ENCODE measurements at regions not wholly inside any gene's neighbourhood (a gene's known extent, or its start where the extent isn't known, plus 50 kb on each side); places are given as distances from the start of the nearest gene placed in this dataset.

DNA sequence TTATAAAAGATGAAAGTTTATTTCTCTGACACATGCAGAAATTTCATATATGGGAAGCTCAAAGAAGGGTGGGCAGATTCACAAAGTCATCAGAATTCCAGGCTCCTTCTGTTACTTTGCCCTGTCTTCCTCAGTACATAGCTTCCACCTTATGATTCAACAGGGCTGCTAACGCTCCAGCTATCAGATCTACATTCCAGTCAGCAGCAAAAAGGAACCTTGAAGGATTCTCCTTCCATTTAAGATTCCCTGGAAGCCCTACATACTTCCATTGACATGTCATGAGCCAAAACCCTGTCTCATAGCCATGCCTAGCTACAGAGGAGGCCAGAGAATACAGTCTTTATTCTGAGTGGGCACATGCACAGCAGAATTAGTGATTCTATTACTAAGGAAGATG lies 103.3 kb downstream of the NCR2 start:
- TF ChIP-seq, protein P1, sequence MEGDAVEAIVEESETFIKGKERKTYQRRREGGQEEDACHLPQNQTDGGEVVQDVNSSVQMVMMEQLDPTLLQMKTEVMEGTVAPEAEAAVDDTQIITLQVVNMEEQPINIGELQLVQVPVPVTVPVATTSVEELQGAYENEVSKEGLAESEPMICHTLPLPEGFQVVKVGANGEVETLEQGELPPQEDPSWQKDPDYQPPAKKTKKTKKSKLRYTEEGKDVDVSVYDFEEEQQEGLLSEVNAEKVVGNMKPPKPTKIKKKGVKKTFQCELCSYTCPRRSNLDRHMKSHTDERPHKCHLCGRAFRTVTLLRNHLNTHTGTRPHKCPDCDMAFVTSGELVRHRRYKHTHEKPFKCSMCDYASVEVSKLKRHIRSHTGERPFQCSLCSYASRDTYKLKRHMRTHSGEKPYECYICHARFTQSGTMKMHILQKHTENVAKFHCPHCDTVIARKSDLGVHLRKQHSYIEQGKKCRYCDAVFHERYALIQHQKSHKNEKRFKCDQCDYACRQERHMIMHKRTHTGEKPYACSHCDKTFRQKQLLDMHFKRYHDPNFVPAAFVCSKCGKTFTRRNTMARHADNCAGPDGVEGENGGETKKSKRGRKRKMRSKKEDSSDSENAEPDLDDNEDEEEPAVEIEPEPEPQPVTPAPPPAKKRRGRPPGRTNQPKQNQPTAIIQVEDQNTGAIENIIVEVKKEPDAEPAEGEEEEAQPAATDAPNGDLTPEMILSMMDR (IDR thresholded peaks at IDR 0.05) = no peak
- no peak for TF ChIP-seq POLR2A (IDR thresholded peaks at IDR 0.05)
